ENCODE measurements at regions not wholly inside any gene's neighbourhood (a gene's known extent, or its start where the extent isn't known, plus 50 kb on each side); places are given as distances from the start of the nearest gene placed in this dataset.

DNA sequence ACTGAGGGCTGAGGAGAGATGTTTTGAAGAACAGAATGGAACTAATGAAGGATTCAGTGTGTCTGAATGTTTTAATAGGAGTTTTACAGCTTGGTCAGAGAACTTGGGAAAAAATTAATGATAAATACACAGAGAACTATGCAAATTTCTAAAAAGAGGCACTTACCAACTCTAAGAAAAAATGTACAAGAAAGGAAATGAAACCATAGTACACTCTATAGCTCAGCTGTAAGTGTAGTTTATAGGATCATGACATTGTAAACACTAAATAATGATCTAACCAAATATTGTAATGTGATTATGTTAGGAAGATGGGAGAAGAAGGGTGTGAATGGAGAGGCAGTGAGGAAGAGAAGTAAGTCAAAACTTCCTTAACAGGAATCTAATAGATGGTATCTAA, 205.2 kb downstream of the SEC61B start:
- DNase-seq (no peak), ATAC-seq (ENCODE audit: insufficient read depth, low FRiP score) (no peak)
- no peaks in the 10 kb centered on the region for H3K36me3 ChIP-seq (ENCODE audit: control insufficient read depth in 4 of 4, insufficient read depth in 4 of 4, low read length in 4 of 4)
- no peak overlapping the region for H3K27ac ChIP-seq (ENCODE audit: low read depth in 1 of 2, low read length in 1 of 2)
- no peak overlapping the region for H3K4me3 ChIP-seq
- H3K9me3 ChIP-seq (ENCODE audit: control insufficient read depth in 4 of 4, insufficient read depth in 3 of 4, low read length in 3 of 4) = no peaks in the 10 kb centered on the region
- no peak overlapping the region for H3K9ac ChIP-seq (ENCODE audit: insufficient read depth in 1 of 2, low read length in 2 of 2)
- peaks cover 0 to 5% (median 0%) of the 10 kb centered on the region in 3 donors for H3K27me3 ChIP-seq (ENCODE audit: control insufficient read depth in 3 of 3, insufficient read depth in 3 of 3, low read length in 2 of 3)
- peaks cover 0 to 3% (median 0%) of the 10 kb centered on the region in 5 donors for H3K4me1 ChIP-seq (ENCODE audit: control insufficient read depth in 5 of 5, insufficient read depth in 5 of 5, low read length in 5 of 5)
- TF ChIP-seq, protein P1, sequence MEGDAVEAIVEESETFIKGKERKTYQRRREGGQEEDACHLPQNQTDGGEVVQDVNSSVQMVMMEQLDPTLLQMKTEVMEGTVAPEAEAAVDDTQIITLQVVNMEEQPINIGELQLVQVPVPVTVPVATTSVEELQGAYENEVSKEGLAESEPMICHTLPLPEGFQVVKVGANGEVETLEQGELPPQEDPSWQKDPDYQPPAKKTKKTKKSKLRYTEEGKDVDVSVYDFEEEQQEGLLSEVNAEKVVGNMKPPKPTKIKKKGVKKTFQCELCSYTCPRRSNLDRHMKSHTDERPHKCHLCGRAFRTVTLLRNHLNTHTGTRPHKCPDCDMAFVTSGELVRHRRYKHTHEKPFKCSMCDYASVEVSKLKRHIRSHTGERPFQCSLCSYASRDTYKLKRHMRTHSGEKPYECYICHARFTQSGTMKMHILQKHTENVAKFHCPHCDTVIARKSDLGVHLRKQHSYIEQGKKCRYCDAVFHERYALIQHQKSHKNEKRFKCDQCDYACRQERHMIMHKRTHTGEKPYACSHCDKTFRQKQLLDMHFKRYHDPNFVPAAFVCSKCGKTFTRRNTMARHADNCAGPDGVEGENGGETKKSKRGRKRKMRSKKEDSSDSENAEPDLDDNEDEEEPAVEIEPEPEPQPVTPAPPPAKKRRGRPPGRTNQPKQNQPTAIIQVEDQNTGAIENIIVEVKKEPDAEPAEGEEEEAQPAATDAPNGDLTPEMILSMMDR (IDR thresholded peaks at IDR 0.05; ENCODE audit: control extremely low read depth, extremely low read depth) = no peak

DNA sequence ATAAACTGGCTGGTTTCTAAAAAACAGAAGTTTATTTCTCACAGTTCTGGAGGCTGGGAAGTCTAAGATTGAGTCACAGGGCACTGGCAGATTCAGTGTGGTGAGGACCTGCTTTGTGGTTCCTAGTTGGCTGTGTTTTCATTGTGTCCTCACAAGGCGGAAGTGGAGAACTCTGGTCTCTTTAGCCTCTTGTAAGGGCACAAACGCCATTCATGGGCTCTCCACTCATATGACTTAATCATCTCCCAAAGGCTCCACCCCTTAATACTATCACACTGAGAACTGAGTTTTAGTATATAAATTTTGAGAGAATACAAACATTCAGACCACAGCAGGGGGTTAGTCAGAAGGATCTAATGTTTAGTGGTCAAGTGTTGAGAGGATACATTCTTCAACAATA, 208.2 kb downstream of the SEC61B start:
- DNase-seq (no peak), ATAC-seq (ENCODE audit: insufficient read depth, low FRiP score) (no peak)
- H3K9me3 ChIP-seq (ENCODE audit: control insufficient read depth in 4 of 4, insufficient read depth in 3 of 4, low read length in 3 of 4) = no peaks in the 10 kb centered on the region
- peaks cover 0 to 6% (median 3%) of the 10 kb centered on the region in 5 donors for H3K4me1 ChIP-seq (ENCODE audit: control insufficient read depth in 5 of 5, insufficient read depth in 5 of 5, low read length in 5 of 5)
- TF ChIP-seq, protein P1 (IDR thresholded peaks at IDR 0.05; ENCODE audit: control extremely low read depth, extremely low read depth) = no peak
- no peak overlapping the region for H3K4me3 ChIP-seq
- H3K9ac ChIP-seq (ENCODE audit: insufficient read depth in 1 of 2, low read length in 2 of 2) = no peak overlapping the region
- H3K27me3 ChIP-seq (ENCODE audit: control insufficient read depth in 3 of 3, insufficient read depth in 3 of 3, low read length in 2 of 3) = peaks cover 0 to 5% (median 0%) of the 10 kb centered on the region in 3 donors
- H3K36me3 ChIP-seq (ENCODE audit: control insufficient read depth in 4 of 4, insufficient read depth in 4 of 4, low read length in 4 of 4) = no peaks in the 10 kb centered on the region
- WGBS, 2 donors = 67 to 73% methylated on average over 2 of the region's 2 CpGs
- no peak overlapping the region for H3K27ac ChIP-seq (ENCODE audit: low read depth in 1 of 2, low read length in 1 of 2)

DNA sequence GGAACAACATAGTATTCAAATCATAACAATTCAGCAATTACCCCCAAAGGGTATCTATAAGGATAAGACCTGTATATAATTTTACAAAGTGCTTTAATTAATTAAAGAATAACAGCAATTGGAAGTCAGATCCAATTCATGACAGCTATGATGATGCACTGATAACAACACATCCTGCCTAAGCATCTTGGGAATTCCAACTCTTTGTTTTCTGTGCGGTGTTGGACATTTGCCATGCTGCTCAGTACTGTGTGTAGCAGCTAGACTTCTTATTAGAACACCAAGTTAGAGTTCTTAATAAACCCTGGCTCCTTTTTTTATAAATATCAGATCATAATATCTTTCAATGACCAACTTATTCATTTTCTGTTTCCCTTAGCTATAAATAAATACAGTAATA, 209.0 kb downstream of the SEC61B start:
- H3K4me1 ChIP-seq (ENCODE audit: control insufficient read depth in 5 of 5, insufficient read depth in 5 of 5, low read length in 5 of 5) = peaks cover 0 to 6% (median 3%) of the 10 kb centered on the region in 5 donors
- H3K36me3 ChIP-seq (ENCODE audit: control insufficient read depth in 4 of 4, insufficient read depth in 4 of 4, low read length in 4 of 4) = no peaks in the 10 kb centered on the region
- TF ChIP-seq, protein P1 (IDR thresholded peaks at IDR 0.05; ENCODE audit: control extremely low read depth, extremely low read depth) = no peak
- H3K27ac ChIP-seq (ENCODE audit: low read depth in 1 of 2, low read length in 1 of 2) = no peak overlapping the region
- ATAC-seq (ENCODE audit: insufficient read depth, low FRiP score) (no peak), DNase-seq (peak; percentile 29 to 73 (median 30))
- H3K27me3 ChIP-seq (ENCODE audit: control insufficient read depth in 3 of 3, insufficient read depth in 3 of 3, low read length in 2 of 3) = peaks cover 0 to 5% (median 0%) of the 10 kb centered on the region in 3 donors
- no peak overlapping the region for H3K4me3 ChIP-seq
- WGBS, 2 donors = 62 to 79% methylated on average over 1 of the region's 1 CpG
- no peaks in the 10 kb centered on the region for H3K9me3 ChIP-seq (ENCODE audit: control insufficient read depth in 4 of 4, insufficient read depth in 3 of 4, low read length in 3 of 4)
- no peak overlapping the region for H3K9ac ChIP-seq (ENCODE audit: insufficient read depth in 1 of 2, low read length in 2 of 2)

DNA sequence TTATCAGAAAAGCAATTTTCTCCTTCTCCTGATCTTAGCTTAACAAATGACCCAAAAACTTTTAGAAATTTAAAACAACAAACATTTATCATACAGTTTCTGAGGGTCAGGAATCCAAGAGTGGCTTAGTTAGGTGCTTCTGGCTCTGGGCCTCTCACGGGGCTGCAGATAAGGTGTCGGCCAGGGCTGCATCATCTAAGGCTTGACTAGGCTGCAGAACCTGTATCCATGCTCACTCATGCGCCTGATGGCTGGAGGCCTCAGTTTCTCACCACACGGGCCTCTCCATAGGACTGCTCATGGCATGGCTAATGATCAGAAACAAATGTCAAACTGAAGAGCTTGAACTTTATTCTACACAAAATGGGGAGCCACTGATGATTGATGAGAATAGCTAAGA, 210.0 kb downstream of the SEC61B start:
- no peak for DNase-seq
- TF ChIP-seq, protein P1 (IDR thresholded peaks at IDR 0.05; ENCODE audit: control extremely low read depth, extremely low read depth) = no peak
- H3K4me1 ChIP-seq (ENCODE audit: control insufficient read depth in 5 of 5, insufficient read depth in 5 of 5, low read length in 5 of 5) = peaks cover 0 to 6% (median 3%) of the 10 kb centered on the region in 5 donors
- ATAC-seq (ENCODE audit: insufficient read depth, low FRiP score) = no peak
- H3K36me3 ChIP-seq (ENCODE audit: control insufficient read depth in 4 of 4, insufficient read depth in 4 of 4, low read length in 4 of 4) = no peaks in the 10 kb centered on the region
- no peaks in the 10 kb centered on the region for H3K9me3 ChIP-seq (ENCODE audit: control insufficient read depth in 4 of 4, insufficient read depth in 3 of 4, low read length in 3 of 4)
- peaks cover 0 to 3% (median 0%) of the 10 kb centered on the region in 3 donors for H3K27me3 ChIP-seq (ENCODE audit: control insufficient read depth in 3 of 3, insufficient read depth in 3 of 3, low read length in 2 of 3)
- WGBS, 2 donors = 91 to 96% methylated on average over 4 of the region's 4 CpGs
- no peak overlapping the region for H3K27ac ChIP-seq (ENCODE audit: low read depth in 1 of 2, low read length in 1 of 2)
- no peak overlapping the region for H3K4me3 ChIP-seq
- H3K9ac ChIP-seq (ENCODE audit: insufficient read depth in 1 of 2, low read length in 2 of 2) = no peak overlapping the region
